NCI-H1694 treated with DMSO at 0.1 percent for 48 hours (cell line): ENCODE measurements at regions not wholly inside any gene's neighbourhood (a gene's known extent, or its start where the extent isn't known, plus 50 kb on each side); places are given as distances from the start of the nearest gene placed in this dataset.
"Not testable (repeated sequence)": the region's sequence is repeated elsewhere in the genome, so short reads cannot be mapped to it uniquely, and the experiment has no call there.

Experiments used
- DNase-seq: peaks from one replicate; lab custom pipeline; 2025; lab: John Stamatoyannopoulos, UW

DNA sequence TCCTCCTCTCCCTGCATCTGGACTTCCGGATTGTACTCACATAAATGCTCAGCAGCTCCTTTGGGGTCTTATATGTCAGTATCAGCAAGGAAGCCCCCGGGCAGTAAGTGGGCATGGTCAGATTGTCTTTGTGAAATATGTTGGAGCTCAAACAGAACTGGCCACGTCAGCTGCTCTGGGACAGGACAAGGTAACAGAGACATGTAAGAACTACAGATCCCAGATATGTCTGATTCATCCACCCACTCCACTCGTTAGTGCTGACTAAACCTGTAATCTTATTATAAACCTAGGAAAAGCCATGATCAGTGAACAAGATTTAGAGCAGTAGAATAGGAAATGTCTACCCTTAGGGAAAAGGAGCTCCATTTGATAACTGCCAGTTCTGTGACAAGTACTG is 561.8 kb downstream of the CETN3 start:
- DNase-seq, result no peak

DNA sequence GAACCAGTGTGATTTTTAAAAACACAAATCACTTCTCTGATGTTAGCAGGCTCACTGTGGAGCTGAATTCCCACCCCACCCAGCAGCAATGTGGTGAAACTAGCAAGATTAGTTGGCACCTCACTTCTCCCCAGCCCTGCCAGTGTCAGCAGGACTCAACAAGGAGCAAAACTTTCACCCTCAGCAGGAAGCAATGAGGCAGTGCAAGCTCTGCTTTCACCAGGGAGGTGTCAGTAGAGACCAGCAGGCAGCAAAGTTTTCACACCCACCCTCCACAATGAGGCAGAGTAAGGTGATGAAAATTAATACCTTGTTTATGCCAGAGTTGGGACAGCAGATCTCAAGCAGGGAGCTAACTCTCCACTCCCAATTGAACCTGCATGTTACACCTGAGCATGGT is 565.0 kb downstream of the CETN3 start:
- DNase-seq, result no peak

DNA sequence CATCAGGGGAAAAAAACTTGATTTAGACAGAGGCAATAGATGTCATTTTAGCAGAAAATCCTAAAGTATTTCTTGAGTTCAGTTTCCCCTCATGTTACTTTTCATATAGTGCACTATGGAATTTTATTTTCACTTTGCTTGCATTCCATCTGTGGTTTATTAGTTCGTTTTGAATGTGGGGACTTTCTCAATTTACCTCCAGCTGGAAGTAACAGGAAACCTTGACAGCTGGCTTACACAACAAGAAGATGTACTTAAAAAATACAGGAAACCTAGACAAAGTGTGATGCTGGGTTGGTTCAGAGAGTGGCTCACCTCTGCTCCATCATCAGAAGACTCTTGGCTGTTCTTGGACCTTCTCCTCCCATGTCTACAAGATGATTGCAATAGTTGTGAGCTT is 567.0 kb downstream of the CETN3 start:
- DNase-seq, result no peak

DNA sequence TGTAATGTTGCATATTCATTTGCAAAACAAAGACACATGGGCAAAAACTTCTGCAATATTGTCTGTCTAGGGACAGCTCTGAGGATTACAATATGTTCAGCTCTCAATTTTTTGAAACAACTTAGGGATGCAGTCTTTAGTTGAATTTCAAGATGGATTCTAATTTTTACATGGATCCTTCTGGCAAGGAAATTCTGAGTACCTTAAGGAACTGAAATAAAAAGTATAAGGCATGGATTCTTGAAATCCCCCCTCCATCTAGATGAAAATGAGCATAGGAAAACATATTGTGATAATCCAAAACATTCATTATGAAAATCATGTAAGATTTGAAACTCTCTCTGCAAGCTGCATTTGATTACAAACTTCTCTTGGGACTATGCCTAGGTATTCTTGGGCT is 568.6 kb downstream of the CETN3 start:
- no peak for DNase-seq

DNA sequence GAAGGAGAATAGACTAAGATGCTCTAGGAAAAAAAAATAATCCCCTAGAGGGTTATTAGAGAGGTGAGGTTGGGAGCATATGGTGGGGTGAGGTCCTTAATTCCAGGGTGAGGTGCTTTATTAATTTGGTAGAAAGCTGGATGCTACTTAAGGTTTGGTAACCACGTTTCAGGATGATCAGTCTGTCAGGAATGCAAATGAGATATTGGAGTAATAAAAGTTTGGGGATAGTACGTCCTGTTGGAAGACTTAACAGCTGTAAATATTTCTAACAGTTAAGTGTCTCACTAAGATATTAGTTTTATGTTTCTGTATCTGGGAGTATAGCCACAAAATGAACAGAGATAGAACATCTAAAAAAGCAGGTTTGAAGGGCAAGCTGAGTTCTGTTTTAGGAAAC is 578.9 kb downstream of the CETN3 start:
- DNase-seq, result no peak

DNA sequence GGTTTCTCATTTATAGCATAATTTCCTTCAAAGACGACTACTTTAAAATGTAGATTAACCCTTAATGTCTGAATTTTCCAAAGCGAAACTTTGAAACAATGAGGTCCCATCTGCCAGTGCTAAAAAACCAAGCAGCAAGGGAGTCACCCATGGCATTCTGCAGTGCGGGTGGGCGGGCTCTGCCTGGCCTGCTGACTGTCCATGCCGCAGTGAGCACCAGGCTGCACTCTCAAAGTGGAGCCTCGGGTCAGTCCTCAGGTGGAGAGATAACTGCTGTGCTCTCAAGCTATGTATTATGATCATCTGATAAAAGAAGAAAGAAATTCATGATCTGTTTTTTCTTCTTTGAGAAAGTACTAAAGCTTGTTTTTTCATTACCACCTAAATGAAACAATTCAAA is 581.6 kb downstream of the CETN3 start:
- DNase-seq, result no peak

DNA sequence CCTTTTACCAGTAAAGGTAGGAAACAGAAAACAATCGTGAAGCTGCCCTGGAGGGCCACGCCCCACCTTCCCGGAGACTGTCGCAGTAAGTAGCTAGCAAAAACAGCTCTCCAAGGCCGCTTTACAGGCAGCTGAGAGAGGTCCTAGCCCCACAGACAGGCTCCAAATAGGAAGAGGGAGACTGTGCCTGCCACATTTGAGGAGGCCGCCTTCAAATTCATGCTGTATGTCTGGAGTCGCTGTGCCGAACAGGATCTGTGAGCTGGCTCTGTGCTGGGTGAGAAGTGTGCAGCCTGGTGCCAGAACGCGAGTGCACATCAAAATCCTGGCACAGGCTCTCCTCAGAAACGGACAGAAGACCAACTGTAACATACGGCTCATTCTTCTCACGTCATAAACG is 582.2 kb downstream of the CETN3 start:
- no peak for DNase-seq

DNA sequence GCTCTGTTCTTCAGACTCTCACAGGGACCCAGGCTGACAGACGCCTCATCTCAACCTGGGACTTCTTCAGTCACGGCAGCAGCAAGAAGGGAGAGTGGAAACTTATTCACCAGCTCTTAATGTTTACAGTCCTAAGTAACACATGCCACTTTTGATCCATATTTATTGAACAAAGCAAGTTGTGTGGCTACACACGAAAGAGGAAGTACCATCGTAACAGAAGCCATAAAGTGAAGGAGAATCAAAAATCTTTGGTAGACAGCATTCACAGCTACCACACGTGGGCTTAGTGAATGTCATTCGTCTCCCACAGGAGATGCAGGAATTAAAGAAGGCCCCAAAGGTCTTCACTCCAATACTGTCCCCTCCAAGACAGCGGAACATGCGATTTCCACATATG is 582.6 kb downstream of the CETN3 start:
- no peak for DNase-seq

DNA sequence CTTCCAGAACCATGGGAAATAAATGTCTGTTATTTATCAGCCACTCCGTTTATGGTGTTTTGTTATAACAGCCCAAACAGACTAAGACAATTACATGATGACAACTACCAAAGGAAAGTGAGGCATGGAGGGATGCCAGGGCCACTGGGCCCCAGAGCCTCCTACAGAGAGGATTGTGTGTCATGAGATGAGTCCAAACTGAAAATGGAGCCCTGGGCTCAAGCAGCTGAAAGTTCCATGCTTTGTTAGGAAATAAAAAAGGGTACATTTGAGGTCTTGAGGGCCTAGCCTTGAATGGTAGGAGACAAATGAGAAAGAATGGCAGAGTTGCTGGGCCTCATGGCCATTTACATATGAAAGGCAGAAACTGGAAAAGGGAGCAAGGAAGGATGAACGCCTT is 586.5 kb downstream of the CETN3 start:
- DNase-seq, result no peak

DNA sequence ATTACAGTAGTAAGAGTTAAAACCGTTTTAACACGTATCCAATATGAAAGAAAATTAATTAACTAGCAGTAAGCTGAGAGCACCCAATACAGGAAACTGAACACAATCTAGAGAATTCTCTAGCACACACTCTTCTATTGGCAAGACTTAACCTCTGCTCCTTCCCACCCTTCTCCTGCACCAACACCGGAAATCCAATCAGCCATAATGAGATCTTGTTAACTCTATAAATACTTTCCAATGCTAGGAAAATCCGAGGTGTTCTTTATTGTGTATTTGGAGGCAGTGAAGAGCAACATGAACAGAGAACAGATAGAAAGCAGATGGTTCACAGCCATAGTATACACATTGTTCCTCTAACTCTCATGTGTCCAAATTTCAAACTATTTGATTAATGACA is 591.7 kb downstream of the CETN3 start:
- no peak for DNase-seq

DNA sequence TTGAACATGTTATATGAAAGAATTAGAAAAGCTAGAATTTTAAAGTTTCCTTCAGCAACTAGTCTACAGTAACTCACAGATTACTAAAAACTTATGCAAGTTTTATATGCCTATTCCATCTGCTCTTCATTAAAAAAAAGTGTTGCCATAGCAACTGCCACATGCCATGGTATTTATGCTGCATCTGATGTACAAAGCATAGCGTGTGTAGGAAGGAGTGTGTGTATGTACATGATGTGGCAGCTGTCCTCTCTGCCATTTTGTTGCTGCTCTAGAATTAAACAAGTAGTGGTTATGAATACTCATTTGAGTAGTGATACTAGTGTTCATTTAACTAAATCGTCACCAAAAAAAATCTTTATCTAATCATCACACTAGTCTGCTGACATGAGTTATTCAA is 593.5 kb downstream of the CETN3 start:
- no peak for DNase-seq

DNA sequence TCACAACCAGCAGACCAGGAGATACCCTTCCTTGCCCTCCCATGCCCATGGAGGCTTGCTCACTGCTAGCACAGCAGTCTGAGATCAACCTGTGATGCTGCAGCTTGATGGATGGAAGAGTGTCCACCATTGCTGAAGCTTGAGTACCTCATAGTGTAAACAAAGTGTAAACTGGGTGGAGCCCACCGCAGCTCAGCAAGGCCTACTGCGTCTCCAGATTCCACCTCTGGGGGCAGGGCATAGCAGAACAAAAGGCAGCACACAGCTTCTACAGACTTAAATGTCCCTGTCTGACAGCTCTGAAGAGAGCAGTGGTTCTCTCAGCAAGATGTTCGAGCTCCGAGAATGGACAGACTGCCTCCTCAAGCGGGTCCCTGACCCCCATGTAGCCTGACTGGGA is 608.8 kb downstream of the CETN3 start:
- not testable (repeated sequence) for DNase-seq

DNA sequence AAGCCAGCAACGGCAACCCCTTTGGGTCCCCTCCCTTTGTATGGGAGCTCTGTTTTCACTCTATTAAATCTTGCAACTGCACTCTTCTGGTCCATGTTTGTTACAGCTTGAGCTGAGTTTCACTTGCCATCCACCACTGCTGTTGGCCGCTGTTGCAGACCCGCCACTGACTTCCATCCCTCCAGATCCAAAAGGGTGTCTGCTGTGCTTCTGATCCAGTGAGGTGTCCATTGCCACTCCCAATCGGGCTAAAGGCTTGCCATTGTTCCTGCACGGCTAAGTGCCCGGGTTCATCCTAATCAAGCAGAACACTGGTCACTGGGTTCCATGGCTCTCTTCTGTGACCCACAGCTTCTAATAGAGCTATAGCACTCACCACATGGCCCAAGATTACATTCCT is 615.1 kb downstream of the CETN3 start:
- DNase-seq, result not testable (repeated sequence)

DNA sequence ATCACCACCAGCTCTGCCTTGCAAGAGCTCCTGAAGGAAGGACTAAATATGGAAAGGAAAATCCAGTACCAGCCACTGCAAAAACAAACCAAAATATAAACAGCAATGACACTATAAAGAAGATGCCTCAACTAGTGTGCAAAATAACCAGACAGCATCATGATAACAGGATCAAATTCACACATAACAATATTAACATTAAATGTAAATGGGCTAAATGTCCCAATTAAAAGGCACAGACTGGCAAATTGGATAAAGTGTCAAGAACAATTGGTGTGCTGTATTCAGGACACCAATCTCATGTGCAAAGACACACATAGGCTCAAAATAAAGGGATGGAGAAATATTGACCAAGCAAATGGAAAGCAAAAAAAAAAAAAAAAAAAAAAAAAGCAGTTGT is 629.8 kb downstream of the CETN3 start:
- not testable (repeated sequence) for DNase-seq

DNA sequence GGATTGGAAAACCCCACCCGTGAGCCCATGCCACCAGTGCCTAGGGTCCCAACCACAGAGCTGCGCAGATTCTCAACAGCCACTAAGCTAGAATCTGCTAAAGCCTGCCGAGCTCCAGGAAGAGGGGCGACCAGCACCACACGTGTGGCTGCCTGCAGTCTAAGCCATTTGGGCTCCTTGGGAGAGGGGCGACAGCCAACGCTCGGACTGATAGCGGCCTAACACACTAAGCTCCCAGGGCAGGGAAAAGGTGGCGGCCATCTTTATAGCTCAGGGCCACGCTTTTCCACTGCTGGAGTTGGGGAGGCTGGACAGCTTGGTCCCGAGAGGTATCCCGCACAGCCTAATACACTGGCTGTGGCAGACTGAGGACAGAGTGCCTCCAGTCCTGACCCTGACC is 631.8 kb downstream of the CETN3 start:
- DNase-seq, result no peak

DNA sequence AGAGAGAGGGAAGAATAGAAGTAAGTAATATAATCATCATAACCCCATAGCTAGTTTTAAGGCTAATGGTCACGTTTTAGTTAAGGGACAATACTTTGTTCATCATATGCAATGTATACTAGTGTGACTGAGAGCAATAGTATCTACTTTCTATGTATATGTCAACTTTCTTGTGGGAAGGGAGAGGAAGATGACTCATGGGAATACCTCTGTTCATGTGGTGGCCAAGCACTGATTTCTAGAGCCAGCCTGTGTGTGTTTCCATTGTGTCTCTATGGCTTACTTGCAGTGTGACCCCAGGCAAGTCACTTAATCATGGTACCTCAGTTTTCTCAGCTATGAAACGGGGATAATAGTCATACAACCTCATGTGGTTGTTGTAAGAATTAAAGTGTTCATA is 639.6 kb downstream of the CETN3 start:
- no peak for DNase-seq

DNA sequence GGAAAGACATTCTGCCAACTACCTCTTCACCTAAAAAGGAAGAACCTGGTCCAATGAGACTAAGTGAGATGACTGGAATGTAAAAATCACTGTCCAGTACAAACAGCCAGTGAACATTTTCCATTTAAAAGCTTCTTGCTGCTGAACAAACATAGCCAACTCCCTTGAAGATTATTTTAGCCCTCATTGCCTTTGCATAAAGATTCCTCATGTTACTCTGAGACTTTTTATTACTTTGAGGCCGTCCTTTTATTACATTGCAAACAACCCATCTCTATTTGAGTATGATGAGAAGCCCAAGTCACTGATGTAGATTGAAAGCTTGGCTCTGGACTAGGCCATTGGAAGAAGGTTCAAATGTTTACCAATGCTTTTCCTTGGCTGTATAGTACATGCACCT is 649.8 kb downstream of the CETN3 start:
- DNase-seq, result no peak

DNA sequence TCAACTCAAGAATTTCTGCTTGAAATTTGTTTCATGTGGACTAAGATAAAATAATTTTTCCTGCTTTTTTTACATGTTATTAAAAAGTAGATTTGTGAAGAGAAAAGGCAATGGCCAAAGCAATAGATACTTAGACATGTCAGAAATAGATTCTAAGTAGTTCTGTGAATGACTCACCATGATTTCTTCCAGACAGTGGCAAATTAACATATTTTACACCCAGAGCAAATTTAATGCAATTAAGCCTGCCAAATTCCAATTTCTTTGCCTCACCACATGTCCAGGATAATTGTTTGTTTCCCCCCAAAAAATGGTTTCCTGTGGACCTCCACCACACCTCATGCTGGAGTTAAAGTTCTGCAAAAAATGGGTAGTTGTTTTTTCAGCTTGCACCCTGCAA is 651.4 kb downstream of the CETN3 start:
- no peak for DNase-seq

DNA sequence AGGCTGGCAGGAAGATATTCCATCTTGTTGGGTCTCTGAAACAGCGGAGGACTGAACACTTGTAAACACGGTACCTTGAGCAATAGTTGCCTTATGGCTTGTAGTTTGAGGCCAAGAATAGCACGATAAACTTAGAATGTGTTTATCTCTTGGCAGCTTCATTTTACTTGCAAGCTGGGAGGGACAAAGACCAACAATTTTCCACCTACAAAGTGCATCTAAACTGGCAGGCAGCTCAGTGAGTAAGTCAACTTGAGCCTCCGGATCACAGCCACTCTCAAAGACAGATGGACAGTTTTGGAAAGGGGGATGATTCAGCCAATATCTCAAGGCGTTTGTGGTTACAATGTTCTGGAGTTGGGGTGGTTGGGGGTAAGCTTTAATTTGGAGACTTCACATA is 652.6 kb downstream of the CETN3 start:
- DNase-seq, result no peak

DNA sequence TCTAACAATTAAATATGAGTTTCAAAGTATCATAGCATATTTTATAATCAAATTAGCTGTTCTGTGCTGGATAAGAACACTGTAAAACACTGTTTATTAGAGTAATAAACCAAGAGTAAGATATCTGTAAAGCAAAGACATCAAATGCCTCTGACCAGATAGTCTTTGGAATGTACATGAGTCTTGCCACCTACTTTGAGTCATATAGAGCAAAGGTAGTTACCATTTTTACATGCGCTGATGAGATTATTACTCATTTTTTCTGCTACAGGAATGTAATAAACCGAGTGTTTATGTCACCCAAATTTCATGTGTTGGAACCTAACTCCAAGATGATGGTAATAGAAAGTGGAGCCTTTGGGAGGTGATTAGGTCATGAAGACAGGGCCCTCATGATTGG is 654.5 kb downstream of the CETN3 start:
- DNase-seq, result no peak

DNA sequence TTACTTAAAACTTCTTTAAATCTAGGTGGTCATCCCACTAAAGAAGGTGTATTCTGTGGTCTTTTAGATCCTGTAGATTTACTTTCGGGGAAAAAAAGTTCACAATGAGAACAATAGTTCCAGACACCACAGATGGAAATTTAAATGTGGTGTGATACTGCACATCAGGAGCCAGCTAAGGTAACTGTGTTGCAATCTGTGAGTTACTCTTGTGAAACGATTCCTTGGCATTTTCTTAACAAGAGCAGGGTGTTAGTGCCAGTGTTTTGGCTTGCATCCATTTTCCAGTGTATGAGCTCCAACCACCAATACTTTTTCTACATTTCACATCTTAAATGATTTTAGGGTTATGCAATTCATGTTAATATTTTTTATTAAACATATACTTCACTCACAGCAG is 674.5 kb downstream of the CETN3 start:
- no peak for DNase-seq

DNA sequence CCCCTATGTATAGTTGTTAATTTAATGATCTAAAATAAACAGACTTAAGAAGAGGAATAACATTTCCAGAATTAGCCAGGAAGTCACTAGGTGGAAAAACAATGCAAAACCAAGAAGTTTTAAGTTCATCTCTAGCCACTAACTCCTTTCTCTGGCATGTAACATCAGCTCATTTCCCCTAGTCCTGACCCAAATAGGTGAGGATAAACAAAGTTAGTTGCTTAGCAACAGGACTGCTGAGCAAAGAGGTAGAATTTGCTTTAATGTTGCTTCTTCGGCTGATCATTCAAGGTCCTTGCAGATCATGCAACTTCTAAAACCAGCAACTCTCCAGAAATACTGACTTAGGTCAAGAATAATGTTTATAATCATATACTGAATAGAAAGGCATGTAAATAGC is 675.8 kb downstream of the CETN3 start:
- DNase-seq, result no peak

DNA sequence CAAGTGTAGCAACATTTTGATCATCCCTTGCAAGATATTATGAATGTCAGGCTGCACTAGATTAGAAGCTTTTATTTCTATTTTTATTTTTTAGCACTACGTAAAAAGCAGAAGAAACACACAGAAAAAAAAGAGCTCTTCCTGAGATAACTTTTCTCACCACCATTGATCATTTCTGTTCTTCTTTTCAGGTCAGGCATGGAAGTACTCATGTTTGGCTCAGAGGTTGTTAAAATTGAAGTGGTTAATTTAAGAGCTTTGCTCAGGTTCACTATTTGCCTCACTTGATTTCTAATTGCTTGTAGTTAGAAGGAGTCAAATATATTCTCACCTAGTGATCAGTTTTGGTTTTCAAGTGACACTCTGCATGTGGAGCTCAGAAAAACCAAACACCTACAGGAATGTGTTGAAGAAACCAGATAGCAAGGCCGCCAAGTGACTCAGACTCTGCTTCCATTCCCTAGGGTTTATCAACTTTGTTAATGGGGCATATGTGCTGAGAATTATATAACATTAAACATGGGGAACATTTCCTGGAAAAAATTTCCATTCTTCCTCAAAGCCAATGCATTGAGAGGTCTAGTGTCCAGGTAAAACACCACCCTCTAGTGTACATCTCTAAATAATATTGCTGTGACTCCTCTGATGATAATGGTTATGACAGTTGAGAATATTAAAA is 679.8 kb downstream of the CETN3 start:
- no peak for DNase-seq

DNA sequence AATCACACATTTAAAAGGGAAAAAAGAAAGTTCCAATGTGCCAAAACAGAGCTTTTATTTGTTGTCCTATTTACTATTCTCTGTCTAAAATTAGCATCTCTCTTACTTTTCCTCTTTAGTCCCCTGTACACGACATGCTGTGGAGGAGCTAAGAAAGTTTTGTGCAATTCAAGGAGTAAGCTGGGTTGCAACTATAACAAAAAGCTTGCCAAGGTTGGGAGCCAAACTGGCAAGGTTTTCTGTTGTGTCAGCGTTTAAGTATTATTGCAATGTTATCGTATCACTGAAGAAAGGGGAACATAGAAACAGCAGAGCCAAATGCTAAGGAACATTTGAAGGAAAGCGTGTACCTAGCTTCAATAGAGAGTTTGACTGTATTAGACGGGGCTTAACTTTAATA is 680.8 kb downstream of the CETN3 start:
- DNase-seq, result no peak

DNA sequence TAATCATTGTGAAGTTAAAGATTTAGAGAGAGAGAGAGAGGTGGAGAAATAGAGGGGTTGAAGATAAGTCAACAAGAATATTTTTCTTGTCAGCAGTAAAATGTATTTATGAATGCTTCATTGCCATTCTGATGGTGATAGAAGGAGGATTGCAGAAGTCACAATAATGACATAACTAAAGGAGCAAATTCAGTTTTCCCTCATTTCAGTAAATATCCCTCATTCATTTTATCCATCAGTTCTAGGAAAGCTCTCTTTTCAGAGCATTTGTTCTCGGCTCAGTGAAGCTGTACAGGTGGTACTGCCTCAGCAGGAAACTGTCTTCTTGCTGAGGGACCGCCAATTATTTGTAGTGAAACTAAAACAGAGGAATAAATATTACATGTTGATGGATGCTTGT is 681.4 kb downstream of the CETN3 start:
- DNase-seq, result no peak
